HG02798 (cell line): ENCODE measurements at regions not wholly inside any gene's neighbourhood (a gene's known extent, or its start where the extent isn't known, plus 50 kb on each side); places are given as distances from the start of the nearest gene placed in this dataset.

Experiments used
- ATAC-seq: cut with Tn5 transposase; IDR thresholded peaks from one replicate; pipeline ENCODE4 v1.9.1; 2021; ENCODE audit warnings: mild to moderate bottlenecking; ENCODE audit not compliant: unreplicated experiment, poor library complexity

DNA sequence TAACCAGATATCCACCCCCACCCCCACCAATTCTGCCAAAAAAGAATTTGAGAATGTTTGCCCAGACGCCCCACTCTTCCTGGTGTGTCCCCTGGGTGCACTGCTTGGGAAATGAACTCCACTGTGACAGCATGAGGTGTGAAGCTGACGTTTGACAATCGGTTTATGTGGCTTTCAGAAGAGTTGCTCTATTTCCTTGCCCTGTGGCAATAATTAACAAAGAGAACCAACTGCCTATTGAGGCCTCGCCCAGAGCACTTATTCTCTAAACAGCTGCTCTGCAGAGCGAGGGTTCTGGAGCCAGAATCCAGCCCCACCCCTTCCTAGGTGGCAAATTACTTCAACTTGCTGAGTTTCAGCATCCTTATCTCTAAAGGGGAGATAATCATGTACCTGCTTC is 115.8 kb upstream of the SIX3 start:
- ATAC-seq: peak; percentile 82

- ATAC-seq: no peak
Observed at GRCh38 chr2:44826601-44827000, 114.9 kb upstream of the SIX3 start.

GRCh38 chr2:44829771-44830170 is 111.7 kb upstream of the SIX3 start:
- no peak for ATAC-seq

- peak; percentile 50 for ATAC-seq
Observed at GRCh38 chr2:44833171-44834069, 108.1 kb upstream of the SIX3 start.

- ATAC-seq: no peak
Observed at GRCh38 chr2:44834656-44835055, 106.8 kb upstream of the SIX3 start.

DNA sequence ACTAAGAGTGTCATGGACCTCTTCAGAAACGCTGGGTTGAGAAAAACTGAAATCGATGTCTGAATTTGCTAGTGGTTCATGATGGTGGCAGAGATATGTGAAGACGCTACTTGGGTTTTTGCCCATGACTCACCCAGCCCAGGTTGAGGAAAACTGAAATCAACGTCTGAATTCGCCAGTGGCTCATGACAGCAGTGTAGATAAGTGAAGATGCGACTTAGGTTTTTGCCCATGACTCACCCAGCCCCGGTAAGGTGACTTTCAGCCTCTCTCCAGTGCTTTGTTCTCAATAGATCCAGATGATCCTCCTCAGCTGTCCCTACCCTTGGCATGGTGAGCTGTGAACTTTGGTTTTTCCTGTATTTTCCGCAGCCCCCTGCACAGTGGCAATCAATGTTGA is 105.3 kb upstream of the SIX3 start:
- ATAC-seq: peak; percentile 48

DNA sequence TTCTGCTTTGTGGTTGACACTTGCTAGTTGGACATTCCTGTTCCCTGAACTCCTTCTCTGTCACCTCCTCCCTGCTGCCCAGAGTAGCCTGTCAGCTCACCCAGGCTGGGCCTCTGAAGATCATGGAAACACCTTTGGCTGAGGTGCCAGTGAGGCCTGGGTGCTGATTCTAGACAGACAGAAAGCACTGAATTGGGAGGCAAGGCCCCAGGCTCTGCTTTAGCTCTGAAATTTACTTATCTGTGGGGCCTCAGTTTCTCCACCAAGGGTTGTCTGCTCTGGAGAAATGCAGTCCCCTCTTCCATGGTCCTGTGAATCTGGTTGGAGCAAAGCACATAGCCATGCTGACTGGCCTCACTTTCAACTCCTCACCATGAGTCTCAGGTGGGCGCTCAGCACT is 104.6 kb upstream of the SIX3 start:
- no peak for ATAC-seq

GRCh38 chr2:44838116-44838790 is 103.2 kb upstream of the SIX3 start:
- ATAC-seq: no peak

GRCh38 chr2:44839370-44839769 is 102.1 kb upstream of the SIX3 start:
- ATAC-seq: no peak

- ATAC-seq: no peak
Observed at GRCh38 chr2:44839771-44840502, 101.6 kb upstream of the SIX3 start.

GRCh38 chr2:44840503-44840850 is 101.0 kb upstream of the SIX3 start:
- ATAC-seq: no peak

- ATAC-seq: no peak
Observed at GRCh38 chr2:44843086-44843485, 98.4 kb upstream of the SIX3 start.

- no peak for ATAC-seq
Observed at GRCh38 chr2:44843641-44844310, 97.7 kb upstream of the SIX3 start.

GRCh38 chr2:44844651-44845270 is 96.7 kb upstream of the SIX3 start:
- no peak for ATAC-seq

DNA sequence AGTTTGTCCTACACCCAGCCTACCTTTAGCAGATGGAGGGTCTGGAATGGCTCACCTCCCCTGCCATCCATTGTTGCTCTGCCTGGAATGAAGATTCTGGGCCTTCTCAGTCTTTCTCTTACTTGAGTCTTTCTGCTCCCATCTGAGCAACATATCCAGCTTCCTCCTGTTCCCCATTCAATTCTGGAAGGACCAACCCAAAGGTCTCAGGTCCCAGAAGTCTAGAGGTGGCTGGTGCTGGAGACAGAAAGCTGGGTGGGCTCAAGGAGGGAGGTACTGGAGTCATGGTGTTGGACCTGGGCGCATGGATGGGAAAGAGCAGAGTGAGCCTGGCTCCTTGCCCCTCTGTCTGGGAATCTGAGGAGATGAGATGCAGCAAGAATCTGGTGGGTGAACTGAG is 93.5 kb upstream of the SIX3 start:
- ATAC-seq: no peak

DNA sequence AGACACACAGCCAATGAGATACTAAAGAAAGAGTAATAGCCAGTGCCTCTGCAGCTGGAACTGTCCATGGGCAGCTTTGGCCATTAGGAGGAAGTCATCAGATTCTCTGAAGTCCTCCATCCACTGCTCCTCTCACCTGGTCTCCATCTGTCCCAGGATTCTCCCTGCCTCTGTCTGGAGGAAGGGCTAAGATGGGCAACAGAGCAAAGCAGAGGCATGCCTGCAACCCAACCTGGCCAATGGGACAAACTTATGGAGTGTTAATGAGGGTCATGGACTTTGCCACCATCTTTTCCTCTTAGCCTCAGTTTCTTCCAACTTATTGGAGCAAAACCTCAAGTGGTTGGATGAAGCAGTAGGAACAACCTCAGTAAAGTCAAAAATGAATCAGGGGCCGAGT is 91.5 kb upstream of the SIX3 start:
- no peak for ATAC-seq

- no peak for ATAC-seq
Observed at GRCh38 chr2:44851518-44851917, 90.0 kb upstream of the SIX3 start.

- ATAC-seq: no peak
Observed at GRCh38 chr2:44852594-44852993, 88.9 kb upstream of the SIX3 start.

GRCh38 chr2:44859337-44859736 is 82.2 kb upstream of the SIX3 start:
- ATAC-seq: no peak

DNA sequence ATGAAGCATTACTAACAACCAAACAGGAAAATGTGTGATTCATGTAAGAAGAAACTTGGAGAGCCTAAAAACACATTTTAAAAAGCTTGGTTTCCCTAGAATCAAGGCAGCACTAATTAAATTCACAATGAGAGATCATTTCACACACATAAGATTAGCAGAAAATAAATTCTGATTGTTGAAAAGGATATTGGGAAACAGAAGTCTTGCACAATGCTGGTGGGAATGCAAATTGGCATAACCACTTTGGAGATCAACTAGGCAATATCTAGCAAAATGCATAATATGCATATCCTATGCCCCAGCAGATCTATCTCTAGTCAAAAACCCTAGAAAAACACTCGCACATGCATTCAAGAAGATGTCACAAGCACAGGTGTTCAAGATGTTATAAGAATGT is 75.3 kb upstream of the SIX3 start:
- no peak for ATAC-seq
